ENCODE measurements at regions not wholly inside any gene's neighbourhood (a gene's known extent, or its start where the extent isn't known, plus 50 kb on each side); places are given as distances from the start of the nearest gene placed in this dataset.

DNA sequence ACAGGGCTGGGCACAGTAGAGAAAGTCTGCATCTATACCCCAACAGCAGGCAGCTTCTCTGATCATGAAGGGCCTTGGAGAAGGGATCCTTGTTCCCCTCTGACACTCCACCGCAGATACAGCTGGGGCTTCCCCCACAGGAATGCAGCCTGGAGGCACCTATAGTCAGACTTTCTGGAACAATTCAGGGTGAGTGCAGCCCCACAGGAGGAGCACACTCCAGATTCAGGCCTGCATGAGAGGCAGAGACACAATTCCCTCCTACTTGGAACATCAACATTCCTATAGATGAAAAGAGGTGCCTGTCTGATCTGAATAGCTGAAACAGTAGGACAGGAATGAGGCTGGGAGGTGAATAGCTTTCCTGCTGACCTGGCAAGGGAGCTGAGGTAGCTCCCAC is 1298.0 kb upstream of the CNTN5 start:
- TF ChIP-seq, protein P1, sequence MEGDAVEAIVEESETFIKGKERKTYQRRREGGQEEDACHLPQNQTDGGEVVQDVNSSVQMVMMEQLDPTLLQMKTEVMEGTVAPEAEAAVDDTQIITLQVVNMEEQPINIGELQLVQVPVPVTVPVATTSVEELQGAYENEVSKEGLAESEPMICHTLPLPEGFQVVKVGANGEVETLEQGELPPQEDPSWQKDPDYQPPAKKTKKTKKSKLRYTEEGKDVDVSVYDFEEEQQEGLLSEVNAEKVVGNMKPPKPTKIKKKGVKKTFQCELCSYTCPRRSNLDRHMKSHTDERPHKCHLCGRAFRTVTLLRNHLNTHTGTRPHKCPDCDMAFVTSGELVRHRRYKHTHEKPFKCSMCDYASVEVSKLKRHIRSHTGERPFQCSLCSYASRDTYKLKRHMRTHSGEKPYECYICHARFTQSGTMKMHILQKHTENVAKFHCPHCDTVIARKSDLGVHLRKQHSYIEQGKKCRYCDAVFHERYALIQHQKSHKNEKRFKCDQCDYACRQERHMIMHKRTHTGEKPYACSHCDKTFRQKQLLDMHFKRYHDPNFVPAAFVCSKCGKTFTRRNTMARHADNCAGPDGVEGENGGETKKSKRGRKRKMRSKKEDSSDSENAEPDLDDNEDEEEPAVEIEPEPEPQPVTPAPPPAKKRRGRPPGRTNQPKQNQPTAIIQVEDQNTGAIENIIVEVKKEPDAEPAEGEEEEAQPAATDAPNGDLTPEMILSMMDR (IDR thresholded peaks at IDR 0.05): no peak
- TF ChIP-seq FOSB (CRISPR knock-in tag; IDR thresholded peaks at IDR 0.05): no peak
- no peak for TF ChIP-seq ESRRA (IDR thresholded peaks at IDR 0.05; ENCODE audit: borderline replicate concordance, low read length)
- TF ChIP-seq POLR2A (IDR thresholded peaks at IDR 0.05; ENCODE audit: low read length): no peak
- TF ChIP-seq MAZ (IDR thresholded peaks at IDR 0.05; ENCODE audit: borderline replicate concordance, low read depth, low read length): no peak

All from A549 (cell line).